NCI-H2227 (cell line): ENCODE measurements at regions not wholly inside any gene's neighbourhood (a gene's known extent, or its start where the extent isn't known, plus 50 kb on each side); places are given as distances from the start of the nearest gene placed in this dataset.

ENCODE experiments used
- DNase-seq: peaks from one replicate; lab custom pipeline; 2025; ENCODE audit not compliant: unreplicated experiment; lab: John Stamatoyannopoulos, UW

GRCh38 chr22:49034836-49035817 is 792.5 kb downstream of the BRD1 start:
- DNase-seq = no peak

GRCh38 chr22:49033616-49034015 is 794.1 kb downstream of the BRD1 start:
- no peak for DNase-seq

- no peak for DNase-seq
Measured at GRCh38 chr22:49032821-49033220, 794.9 kb downstream of the BRD1 start.

- DNase-seq = no peak
Measured at GRCh38 chr22:49031746-49032330, 795.8 kb downstream of the BRD1 start.

- DNase-seq = no peak
Measured at GRCh38 chr22:49028111-49028510, 799.6 kb downstream of the BRD1 start.

GRCh38 chr22:49027368-49027670 is 800.4 kb downstream of the BRD1 start:
- DNase-seq = no peak

- no peak for DNase-seq
Measured at GRCh38 chr22:49026494-49027367, 800.9 kb downstream of the BRD1 start.

- DNase-seq = no peak
Measured at GRCh38 chr22:49025791-49026493, 801.7 kb downstream of the BRD1 start.

- no peak for DNase-seq
Measured at GRCh38 chr22:49024775-49025440, 802.8 kb downstream of the BRD1 start.

GRCh38 chr22:49023879-49024774 is 803.5 kb downstream of the BRD1 start:
- no peak for DNase-seq

GRCh38 chr22:49023161-49023878 is 804.4 kb downstream of the BRD1 start:
- DNase-seq = no peak

GRCh38 chr22:49022816-49023160 is 804.9 kb downstream of the BRD1 start:
- DNase-seq = no peak

GRCh38 chr22:49021926-49022815 is 805.5 kb downstream of the BRD1 start:
- DNase-seq = no peak

GRCh38 chr22:49021131-49021925 is 806.3 kb downstream of the BRD1 start:
- no peak for DNase-seq

GRCh38 chr22:49019737-49020713 is 807.6 kb downstream of the BRD1 start:
- DNase-seq = no peak

- no peak for DNase-seq
Measured at GRCh38 chr22:49018601-49019000, 809.1 kb downstream of the BRD1 start.
